ENCODE measurements at regions not wholly inside any gene's neighbourhood (a gene's known extent, or its start where the extent isn't known, plus 50 kb on each side); places are given as distances from the start of the nearest gene placed in this dataset.
A peak's percentile ranks its signal among the peaks of the same experiment; 100 is the strongest.

DNA sequence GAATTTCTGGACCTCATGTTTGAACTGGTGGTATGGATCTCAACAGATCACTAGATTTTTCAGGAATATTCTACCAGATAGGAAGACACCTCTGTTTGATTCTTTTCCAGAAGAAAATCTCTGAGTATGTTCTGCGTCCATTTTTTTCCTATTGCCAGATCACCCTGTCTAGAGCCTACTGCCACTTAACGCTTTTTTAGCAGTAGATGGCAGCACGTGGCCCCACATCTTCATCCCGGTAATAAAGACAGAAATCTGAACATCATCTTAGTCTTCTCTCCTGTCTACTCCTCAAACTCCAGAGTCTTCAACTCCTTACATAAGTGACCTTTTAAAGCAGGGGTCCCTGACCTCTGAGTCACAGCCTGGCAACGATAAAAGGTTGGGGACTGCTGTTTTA is 184.7 kb downstream of the TMA16 start (continued):
- TF ChIP-seq, protein P1, sequence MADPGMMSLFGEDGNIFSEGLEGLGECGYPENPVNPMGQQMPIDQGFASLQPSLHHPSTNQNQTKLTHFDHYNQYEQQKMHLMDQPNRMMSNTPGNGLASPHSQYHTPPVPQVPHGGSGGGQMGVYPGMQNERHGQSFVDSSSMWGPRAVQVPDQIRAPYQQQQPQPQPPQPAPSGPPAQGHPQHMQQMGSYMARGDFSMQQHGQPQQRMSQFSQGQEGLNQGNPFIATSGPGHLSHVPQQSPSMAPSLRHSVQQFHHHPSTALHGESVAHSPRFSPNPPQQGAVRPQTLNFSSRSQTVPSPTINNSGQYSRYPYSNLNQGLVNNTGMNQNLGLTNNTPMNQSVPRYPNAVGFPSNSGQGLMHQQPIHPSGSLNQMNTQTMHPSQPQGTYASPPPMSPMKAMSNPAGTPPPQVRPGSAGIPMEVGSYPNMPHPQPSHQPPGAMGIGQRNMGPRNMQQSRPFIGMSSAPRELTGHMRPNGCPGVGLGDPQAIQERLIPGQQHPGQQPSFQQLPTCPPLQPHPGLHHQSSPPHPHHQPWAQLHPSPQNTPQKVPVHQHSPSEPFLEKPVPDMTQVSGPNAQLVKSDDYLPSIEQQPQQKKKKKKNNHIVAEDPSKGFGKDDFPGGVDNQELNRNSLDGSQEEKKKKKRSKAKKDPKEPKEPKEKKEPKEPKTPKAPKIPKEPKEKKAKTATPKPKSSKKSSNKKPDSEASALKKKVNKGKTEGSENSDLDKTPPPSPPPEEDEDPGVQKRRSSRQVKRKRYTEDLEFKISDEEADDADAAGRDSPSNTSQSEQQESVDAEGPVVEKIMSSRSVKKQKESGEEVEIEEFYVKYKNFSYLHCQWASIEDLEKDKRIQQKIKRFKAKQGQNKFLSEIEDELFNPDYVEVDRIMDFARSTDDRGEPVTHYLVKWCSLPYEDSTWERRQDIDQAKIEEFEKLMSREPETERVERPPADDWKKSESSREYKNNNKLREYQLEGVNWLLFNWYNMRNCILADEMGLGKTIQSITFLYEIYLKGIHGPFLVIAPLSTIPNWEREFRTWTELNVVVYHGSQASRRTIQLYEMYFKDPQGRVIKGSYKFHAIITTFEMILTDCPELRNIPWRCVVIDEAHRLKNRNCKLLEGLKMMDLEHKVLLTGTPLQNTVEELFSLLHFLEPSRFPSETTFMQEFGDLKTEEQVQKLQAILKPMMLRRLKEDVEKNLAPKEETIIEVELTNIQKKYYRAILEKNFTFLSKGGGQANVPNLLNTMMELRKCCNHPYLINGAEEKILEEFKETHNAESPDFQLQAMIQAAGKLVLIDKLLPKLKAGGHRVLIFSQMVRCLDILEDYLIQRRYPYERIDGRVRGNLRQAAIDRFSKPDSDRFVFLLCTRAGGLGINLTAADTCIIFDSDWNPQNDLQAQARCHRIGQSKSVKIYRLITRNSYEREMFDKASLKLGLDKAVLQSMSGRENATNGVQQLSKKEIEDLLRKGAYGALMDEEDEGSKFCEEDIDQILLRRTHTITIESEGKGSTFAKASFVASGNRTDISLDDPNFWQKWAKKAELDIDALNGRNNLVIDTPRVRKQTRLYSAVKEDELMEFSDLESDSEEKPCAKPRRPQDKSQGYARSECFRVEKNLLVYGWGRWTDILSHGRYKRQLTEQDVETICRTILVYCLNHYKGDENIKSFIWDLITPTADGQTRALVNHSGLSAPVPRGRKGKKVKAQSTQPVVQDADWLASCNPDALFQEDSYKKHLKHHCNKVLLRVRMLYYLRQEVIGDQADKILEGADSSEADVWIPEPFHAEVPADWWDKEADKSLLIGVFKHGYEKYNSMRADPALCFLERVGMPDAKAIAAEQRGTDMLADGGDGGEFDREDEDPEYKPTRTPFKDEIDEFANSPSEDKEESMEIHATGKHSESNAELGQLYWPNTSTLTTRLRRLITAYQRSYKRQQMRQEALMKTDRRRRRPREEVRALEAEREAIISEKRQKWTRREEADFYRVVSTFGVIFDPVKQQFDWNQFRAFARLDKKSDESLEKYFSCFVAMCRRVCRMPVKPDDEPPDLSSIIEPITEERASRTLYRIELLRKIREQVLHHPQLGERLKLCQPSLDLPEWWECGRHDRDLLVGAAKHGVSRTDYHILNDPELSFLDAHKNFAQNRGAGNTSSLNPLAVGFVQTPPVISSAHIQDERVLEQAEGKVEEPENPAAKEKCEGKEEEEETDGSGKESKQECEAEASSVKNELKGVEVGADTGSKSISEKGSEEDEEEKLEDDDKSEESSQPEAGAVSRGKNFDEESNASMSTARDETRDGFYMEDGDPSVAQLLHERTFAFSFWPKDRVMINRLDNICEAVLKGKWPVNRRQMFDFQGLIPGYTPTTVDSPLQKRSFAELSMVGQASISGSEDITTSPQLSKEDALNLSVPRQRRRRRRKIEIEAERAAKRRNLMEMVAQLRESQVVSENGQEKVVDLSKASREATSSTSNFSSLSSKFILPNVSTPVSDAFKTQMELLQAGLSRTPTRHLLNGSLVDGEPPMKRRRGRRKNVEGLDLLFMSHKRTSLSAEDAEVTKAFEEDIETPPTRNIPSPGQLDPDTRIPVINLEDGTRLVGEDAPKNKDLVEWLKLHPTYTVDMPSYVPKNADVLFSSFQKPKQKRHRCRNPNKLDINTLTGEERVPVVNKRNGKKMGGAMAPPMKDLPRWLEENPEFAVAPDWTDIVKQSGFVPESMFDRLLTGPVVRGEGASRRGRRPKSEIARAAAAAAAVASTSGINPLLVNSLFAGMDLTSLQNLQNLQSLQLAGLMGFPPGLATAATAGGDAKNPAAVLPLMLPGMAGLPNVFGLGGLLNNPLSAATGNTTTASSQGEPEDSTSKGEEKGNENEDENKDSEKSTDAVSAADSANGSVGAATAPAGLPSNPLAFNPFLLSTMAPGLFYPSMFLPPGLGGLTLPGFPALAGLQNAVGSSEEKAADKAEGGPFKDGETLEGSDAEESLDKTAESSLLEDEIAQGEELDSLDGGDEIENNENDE (IDR thresholded peaks at IDR 0.05; ENCODE audit: insufficient replicate concordance, low read length) = no peak
- peak; percentile 41 to 44; a peak in 3 of 4 replicates for TF ChIP-seq RAD21 (IDR thresholded peaks at IDR 0.05 in 1 of 2, conservative IDR thresholded peaks at IDR 0.05 in 1 of 2; ENCODE audit: low read depth in 2 of 2, low read length in 2 of 2)

Measured in H1 (cell line).